GM12891 (cell line): ENCODE measurements at regions not wholly inside any gene's neighbourhood (a gene's known extent, or its start where the extent isn't known, plus 50 kb on each side); places are given as distances from the start of the nearest gene placed in this dataset.

ENCODE experiments used
- PAX5 ChIP-seq: IDR thresholded peaks from 2 replicates; pipeline ENCODE4 v1.6.1; 2011; ENCODE audit warnings: low read length, moderate library complexity, mild to moderate bottlenecking; ENCODE audit not compliant: insufficient read depth, severe bottlenecking
- POLR2A ChIP-seq: IDR thresholded peaks from 2 replicates; pipeline ENCODE4 v1.6.1; 2011; ENCODE audit warnings: low read depth, low read length, control low read depth
- POLR2AphosphoS5 ChIP-seq: IDR thresholded peaks from 2 replicates; pipeline ENCODE4 v1.6.1; 2011; ENCODE audit warnings: low read depth, low read length, control low read depth
- POU2F2 ChIP-seq: IDR thresholded peaks from 2 replicates; pipeline ENCODE4 v1.6.1; 2011; ENCODE audit warnings: low read depth, mild to moderate bottlenecking, control low read depth, low read length, moderate library complexity
- SPI1 ChIP-seq: IDR thresholded peaks from 2 replicates; pipeline ENCODE4 v1.6.1; 2011; ENCODE audit warnings: low read depth, low read length, control low read depth
- TAF1 ChIP-seq: IDR thresholded peaks from 2 replicates; pipeline ENCODE4 v1.6.1; 2011; ENCODE audit warnings: low read depth, low read length, control low read depth

GRCh38 chrX:27336466-27337091, 126.6 kb downstream of the PPP4R3C start:
- TF ChIP-seq POU2F2 (no peak), POLR2AphosphoS5 (no peak), TAF1 (no peak), POLR2A (no peak), PAX5 (no peak), SPI1 (no peak)
